ENCODE measurements at regions not wholly inside any gene's neighbourhood (a gene's known extent, or its start where the extent isn't known, plus 50 kb on each side); places are given as distances from the start of the nearest gene placed in this dataset.
A peak's percentile ranks its signal among the peaks of the same experiment; 100 is the strongest.
"Not testable (repeated sequence)": the region's sequence is repeated elsewhere in the genome, so short reads cannot be mapped to it uniquely, and the experiment has no call there.

DNA sequence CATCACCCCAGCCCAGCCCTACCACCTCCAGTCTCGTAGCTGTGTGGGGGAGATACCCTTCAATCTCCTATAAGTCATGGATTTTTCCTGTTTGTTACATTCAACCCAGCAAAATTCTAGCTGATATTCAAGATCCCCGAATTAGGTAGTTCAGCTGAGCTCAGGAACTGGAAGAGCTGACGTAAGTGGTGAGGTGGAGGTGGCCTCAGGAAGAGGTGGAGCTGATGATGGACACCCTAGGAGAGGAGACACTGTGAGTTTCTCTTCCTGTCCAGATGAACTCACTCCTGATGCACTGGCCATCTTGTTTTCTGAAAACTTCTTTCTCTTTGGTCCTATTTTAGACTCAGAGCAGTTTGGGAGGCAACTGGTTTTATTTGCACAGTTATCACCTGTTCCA, 90.5 kb upstream of the PITRM1 start:
- Histone ChIP-seq H3K9ac (ENCODE audit: low read depth in 1 of 2, low read length in 2 of 2) (no peak overlapping the region), H3K27ac (ENCODE audit: low read depth, low read length) (no peak overlapping the region), H3K4me3 (ENCODE audit: low read depth in 1 of 2, low read length in 2 of 2) (no peak overlapping the region), H3K4me1 (ENCODE audit: control insufficient read depth in 1 of 2, insufficient read depth in 2 of 2, low read length in 2 of 2) (no peaks in the 10 kb centered on the region), H3K9me3 (ENCODE audit: control insufficient read depth in 1 of 2, low read length in 2 of 2) (no peaks in the 10 kb centered on the region), H3K36me3 (ENCODE audit: control insufficient read depth in 1 of 2, insufficient read depth in 2 of 2, low read length in 2 of 2) (no peaks in the 10 kb centered on the region), H3K27me3 (ENCODE audit: control insufficient read depth in 1 of 2, insufficient read depth in 2 of 2, low read length in 2 of 2) (no peaks in the 10 kb centered on the region)

DNA sequence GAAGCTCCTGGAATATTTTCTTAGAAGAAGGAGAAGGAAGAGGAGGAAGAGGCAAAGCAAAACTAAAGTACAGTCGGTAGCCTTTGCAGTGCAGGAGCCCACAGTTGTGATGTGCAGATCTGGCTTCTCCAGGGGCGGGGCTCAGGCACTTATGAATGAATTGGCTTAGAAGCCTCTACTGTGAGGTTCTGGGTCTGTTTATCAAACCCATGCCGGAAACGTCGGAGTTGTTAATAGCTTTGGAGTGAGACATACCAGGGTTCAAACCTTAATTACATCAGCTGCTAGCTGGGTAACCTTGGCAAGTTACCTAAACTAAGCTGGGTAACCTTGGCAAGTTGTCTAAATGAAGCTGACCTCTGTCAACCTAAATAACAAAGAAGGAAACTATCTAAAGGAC, 89.3 kb upstream of the PITRM1 start:
- no peaks in the 10 kb centered on the region for H3K27me3 ChIP-seq (ENCODE audit: control insufficient read depth in 1 of 2, insufficient read depth in 2 of 2, low read length in 2 of 2)
- H3K9ac ChIP-seq (ENCODE audit: low read depth in 1 of 2, low read length in 2 of 2): no peak overlapping the region
- H3K4me1 ChIP-seq (ENCODE audit: control insufficient read depth in 1 of 2, insufficient read depth in 2 of 2, low read length in 2 of 2): no peaks in the 10 kb centered on the region
- no peak overlapping the region for H3K4me3 ChIP-seq (ENCODE audit: low read depth in 1 of 2, low read length in 2 of 2)
- H3K27ac ChIP-seq (ENCODE audit: low read depth, low read length): no peak overlapping the region
- no peaks in the 10 kb centered on the region for H3K9me3 ChIP-seq (ENCODE audit: control insufficient read depth in 1 of 2, low read length in 2 of 2)
- H3K36me3 ChIP-seq (ENCODE audit: control insufficient read depth in 1 of 2, insufficient read depth in 2 of 2, low read length in 2 of 2): no peaks in the 10 kb centered on the region

DNA sequence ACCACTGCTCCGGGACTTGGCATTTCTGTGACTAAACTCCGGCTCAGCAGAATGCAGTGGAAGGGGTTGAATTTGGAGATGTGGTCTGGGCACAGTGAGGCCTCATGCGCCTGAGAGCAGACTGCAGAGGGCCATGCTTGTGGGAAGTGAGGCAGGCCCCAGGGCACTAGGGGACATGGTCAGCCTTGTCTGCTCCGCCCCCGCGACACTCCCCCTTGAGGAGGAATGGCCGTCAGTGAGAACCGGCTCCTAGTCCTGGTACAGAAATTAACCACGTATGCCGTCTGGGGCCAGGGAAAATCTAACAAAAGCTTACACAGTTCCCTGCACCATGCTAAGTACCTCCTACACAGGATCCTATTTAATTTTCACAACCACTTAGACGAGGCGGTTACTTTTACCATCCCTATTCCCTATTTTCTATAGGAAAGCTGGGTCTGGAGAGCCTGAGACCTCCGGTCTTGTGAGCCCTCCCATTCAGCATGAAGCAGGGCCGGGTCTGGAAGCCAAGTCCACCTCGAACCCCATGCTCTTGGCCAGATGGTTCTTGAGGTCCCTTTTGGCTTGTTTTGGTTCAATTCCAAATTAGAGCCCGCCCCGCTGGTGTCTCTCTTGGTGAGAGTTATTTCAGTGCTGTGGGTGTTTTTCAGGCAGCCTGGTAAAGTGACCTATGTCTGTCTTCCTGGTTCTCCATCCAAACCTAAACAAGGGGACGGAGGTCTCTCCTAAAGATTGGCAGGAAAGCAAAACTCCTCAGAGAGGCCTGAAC, 87.7 kb upstream of the PITRM1 start:
- no peaks in the 10 kb centered on the region for H3K27me3 ChIP-seq (ENCODE audit: control insufficient read depth in 1 of 2, insufficient read depth in 2 of 2, low read length in 2 of 2)
- no peak overlapping the region for H3K27ac ChIP-seq (ENCODE audit: low read depth, low read length)
- H3K9ac ChIP-seq (ENCODE audit: low read depth in 1 of 2, low read length in 2 of 2): no peak overlapping the region
- H3K4me1 ChIP-seq (ENCODE audit: control insufficient read depth in 1 of 2, insufficient read depth in 2 of 2, low read length in 2 of 2): no peaks in the 10 kb centered on the region
- H3K9me3 ChIP-seq (ENCODE audit: control insufficient read depth in 1 of 2, low read length in 2 of 2): no peaks in the 10 kb centered on the region
- H3K4me3 ChIP-seq (ENCODE audit: low read depth in 1 of 2, low read length in 2 of 2): no peak overlapping the region
- H3K36me3 ChIP-seq (ENCODE audit: control insufficient read depth in 1 of 2, insufficient read depth in 2 of 2, low read length in 2 of 2): no peaks in the 10 kb centered on the region

DNA sequence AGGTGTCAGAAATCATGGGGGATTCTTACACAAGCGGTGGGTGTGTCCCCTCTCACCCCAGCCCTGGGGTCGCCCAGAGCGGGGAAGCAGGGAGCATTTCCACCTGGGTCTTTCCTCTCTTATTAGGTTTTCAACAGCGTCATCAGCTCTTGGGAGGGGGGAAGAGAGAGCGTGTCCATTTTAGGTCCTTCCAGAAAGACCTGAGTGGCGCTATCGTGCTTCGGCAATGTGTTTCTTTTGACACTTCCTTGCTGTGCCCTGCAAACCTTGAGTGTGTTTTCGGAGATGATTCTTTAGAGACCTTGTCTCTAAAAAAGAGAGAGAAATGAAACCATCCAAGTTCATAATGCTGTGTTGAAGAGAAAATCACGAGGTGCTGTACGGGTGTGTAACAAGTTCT, 86.9 kb upstream of the PITRM1 start:
- Histone ChIP-seq H3K27me3 (ENCODE audit: control insufficient read depth in 1 of 2, insufficient read depth in 2 of 2, low read length in 2 of 2) (no peaks in the 10 kb centered on the region), H3K9me3 (ENCODE audit: control insufficient read depth in 1 of 2, low read length in 2 of 2) (no peaks in the 10 kb centered on the region), H3K4me1 (ENCODE audit: control insufficient read depth in 1 of 2, insufficient read depth in 2 of 2, low read length in 2 of 2) (no peaks in the 10 kb centered on the region), H3K36me3 (ENCODE audit: control insufficient read depth in 1 of 2, insufficient read depth in 2 of 2, low read length in 2 of 2) (no peaks in the 10 kb centered on the region), H3K9ac (ENCODE audit: low read depth in 1 of 2, low read length in 2 of 2) (no peak overlapping the region), H3K27ac (ENCODE audit: low read depth, low read length) (no peak overlapping the region), H3K4me3 (ENCODE audit: low read depth in 1 of 2, low read length in 2 of 2) (no peak overlapping the region)

DNA sequence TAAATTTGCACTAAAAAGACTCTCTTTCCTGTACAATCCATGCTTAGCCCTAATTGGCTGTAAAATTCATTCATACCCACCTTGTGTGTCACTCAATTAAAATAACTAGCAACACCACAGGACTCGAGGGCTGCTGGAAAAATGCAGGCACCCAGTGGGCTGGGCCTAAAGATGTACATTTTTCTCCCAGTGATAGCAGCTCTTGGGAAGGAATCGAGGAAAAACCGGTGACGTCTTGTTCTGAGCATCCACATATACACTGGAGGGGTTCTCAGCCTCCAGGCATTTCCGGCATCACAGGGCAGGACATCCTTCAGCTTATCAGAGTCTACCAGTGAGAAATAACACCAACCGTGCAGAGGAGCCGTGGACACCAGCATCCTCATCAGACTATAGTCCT, 85.8 kb upstream of the PITRM1 start:
- no peaks in the 10 kb centered on the region for H3K27me3 ChIP-seq (ENCODE audit: control insufficient read depth in 1 of 2, insufficient read depth in 2 of 2, low read length in 2 of 2)
- H3K27ac ChIP-seq (ENCODE audit: low read depth, low read length): no peak overlapping the region
- H3K4me1 ChIP-seq (ENCODE audit: control insufficient read depth in 1 of 2, insufficient read depth in 2 of 2, low read length in 2 of 2): no peaks in the 10 kb centered on the region
- no peaks in the 10 kb centered on the region for H3K36me3 ChIP-seq (ENCODE audit: control insufficient read depth in 1 of 2, insufficient read depth in 2 of 2, low read length in 2 of 2)
- H3K4me3 ChIP-seq (ENCODE audit: low read depth in 1 of 2, low read length in 2 of 2): no peak overlapping the region
- H3K9ac ChIP-seq (ENCODE audit: low read depth in 1 of 2, low read length in 2 of 2): no peak overlapping the region
- no peaks in the 10 kb centered on the region for H3K9me3 ChIP-seq (ENCODE audit: control insufficient read depth in 1 of 2, low read length in 2 of 2)

DNA sequence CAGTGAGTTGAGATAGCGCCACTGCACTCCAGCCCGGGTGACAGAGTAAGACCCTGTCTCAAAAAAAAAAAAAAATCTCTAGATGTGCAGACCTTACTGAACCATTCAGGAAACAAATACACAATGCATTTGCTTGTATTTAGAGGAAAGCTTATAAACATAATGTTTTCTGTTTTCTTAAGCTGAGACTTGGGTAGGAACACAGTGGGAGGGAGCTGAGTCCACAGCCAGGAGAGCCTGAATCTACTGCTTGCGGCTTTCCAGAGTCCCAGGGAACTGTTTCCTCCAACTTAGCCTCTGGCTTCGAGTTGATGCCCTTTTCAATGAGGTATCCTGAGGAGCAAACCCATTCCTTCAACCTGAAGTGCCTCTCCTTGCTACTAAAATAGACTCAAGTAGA, 83.0 kb upstream of the PITRM1 start:
- no peak overlapping the region for H3K9ac ChIP-seq (ENCODE audit: low read depth in 1 of 2, low read length in 2 of 2)
- no peak overlapping the region for H3K4me3 ChIP-seq (ENCODE audit: low read depth in 1 of 2, low read length in 2 of 2)
- no peaks in the 10 kb centered on the region for H3K9me3 ChIP-seq (ENCODE audit: control insufficient read depth in 1 of 2, low read length in 2 of 2)
- H3K4me1 ChIP-seq (ENCODE audit: control insufficient read depth in 1 of 2, insufficient read depth in 2 of 2, low read length in 2 of 2): no peaks in the 10 kb centered on the region
- H3K27me3 ChIP-seq (ENCODE audit: control insufficient read depth in 1 of 2, insufficient read depth in 2 of 2, low read length in 2 of 2): no peaks in the 10 kb centered on the region
- H3K36me3 ChIP-seq (ENCODE audit: control insufficient read depth in 1 of 2, insufficient read depth in 2 of 2, low read length in 2 of 2): no peaks in the 10 kb centered on the region
- H3K27ac ChIP-seq (ENCODE audit: low read depth, low read length): no peak overlapping the region

DNA sequence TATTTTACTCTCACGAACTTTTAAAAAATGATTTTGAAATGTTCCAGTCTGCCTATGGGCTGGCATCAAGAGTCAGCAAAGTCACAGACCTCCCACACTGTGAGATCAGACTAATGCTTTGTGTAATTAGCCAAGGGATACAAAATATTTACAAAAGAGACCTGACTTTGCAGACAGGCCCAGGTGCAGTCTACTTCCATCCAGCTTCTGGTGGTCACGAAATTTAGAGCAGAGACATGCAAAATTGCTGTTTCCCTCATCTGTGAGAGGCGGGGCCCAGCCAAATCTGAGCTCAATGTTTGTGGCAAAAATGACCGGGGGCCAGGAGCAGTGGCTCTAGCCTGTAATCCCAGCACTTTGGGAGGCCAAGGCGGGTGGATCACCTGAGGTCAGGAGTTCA, 82.5 kb upstream of the PITRM1 start:
- Histone ChIP-seq H3K27me3 (ENCODE audit: control insufficient read depth in 1 of 2, insufficient read depth in 2 of 2, low read length in 2 of 2) (no peaks in the 10 kb centered on the region), H3K27ac (ENCODE audit: low read depth, low read length) (no peak overlapping the region), H3K36me3 (ENCODE audit: control insufficient read depth in 1 of 2, insufficient read depth in 2 of 2, low read length in 2 of 2) (no peaks in the 10 kb centered on the region)

DNA sequence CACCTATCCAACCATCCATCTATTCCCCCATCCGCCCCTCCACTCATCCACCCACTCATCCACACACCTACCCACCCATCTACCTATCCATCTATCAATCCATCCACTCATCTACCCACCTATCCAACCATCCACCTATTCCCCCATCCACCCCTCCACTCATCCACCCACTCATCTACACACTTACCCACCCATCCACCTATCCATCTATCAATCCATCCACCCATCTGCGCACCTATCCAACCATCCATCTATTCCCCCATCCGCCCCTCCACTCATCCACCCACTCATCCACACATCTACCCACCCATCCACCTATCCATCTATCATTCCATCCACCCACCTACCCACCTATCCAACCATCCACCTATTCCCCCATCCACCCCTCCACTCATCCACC, 81.4 kb upstream of the PITRM1 start:
- H3K9me3 ChIP-seq (ENCODE audit: control insufficient read depth in 1 of 2, low read length in 2 of 2); H3K4me1 ChIP-seq (ENCODE audit: control insufficient read depth in 1 of 2, insufficient read depth in 2 of 2, low read length in 2 of 2); H3K27me3 ChIP-seq (ENCODE audit: control insufficient read depth in 1 of 2, insufficient read depth in 2 of 2, low read length in 2 of 2); H3K36me3 ChIP-seq (ENCODE audit: control insufficient read depth in 1 of 2, insufficient read depth in 2 of 2, low read length in 2 of 2); H3K9ac ChIP-seq (ENCODE audit: low read depth in 1 of 2, low read length in 2 of 2); H3K4me3 ChIP-seq (ENCODE audit: low read depth in 1 of 2, low read length in 2 of 2); H3K27ac ChIP-seq (ENCODE audit: low read depth, low read length): not testable (repeated sequence)

More for the DNA sequence above, 82.5 kb upstream of the PITRM1 start:
- H3K4me1 ChIP-seq (ENCODE audit: control insufficient read depth in 1 of 2, insufficient read depth in 2 of 2, low read length in 2 of 2): no peaks in the 10 kb centered on the region
- no peak overlapping the region for H3K9ac ChIP-seq (ENCODE audit: low read depth in 1 of 2, low read length in 2 of 2)
- no peaks in the 10 kb centered on the region for H3K9me3 ChIP-seq (ENCODE audit: control insufficient read depth in 1 of 2, low read length in 2 of 2)
- no peak overlapping the region for H3K4me3 ChIP-seq (ENCODE audit: low read depth in 1 of 2, low read length in 2 of 2)

DNA sequence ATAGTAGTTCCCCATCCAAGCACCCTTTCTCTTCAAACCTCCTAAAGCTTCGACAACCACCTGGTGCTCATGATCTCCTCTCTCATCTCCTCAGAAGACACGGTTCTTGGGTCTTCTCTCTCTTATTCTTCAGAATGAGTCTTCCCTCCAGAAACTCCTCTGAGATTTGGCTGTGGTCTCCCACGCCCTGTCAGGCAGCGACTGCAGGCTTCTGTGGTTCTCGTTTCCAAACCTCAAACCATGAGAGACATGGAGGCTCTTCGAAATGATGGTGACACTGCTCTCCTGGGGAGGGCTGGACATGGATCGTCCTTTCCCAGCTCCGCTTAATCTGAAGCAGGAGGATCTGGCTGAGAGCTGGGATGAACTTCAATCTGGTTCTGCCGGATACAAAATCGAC, 78.6 kb upstream of the PITRM1 start:
- no peaks in the 10 kb centered on the region for H3K4me1 ChIP-seq (ENCODE audit: control insufficient read depth in 1 of 2, insufficient read depth in 2 of 2, low read length in 2 of 2)
- H3K4me3 ChIP-seq (ENCODE audit: low read depth in 1 of 2, low read length in 2 of 2): no peak overlapping the region
- no peaks in the 10 kb centered on the region for H3K36me3 ChIP-seq (ENCODE audit: control insufficient read depth in 1 of 2, insufficient read depth in 2 of 2, low read length in 2 of 2)
- no peak overlapping the region for H3K9ac ChIP-seq (ENCODE audit: low read depth in 1 of 2, low read length in 2 of 2)
- no peak overlapping the region for H3K27ac ChIP-seq (ENCODE audit: low read depth, low read length)
- no peaks in the 10 kb centered on the region for H3K9me3 ChIP-seq (ENCODE audit: control insufficient read depth in 1 of 2, low read length in 2 of 2)
- H3K27me3 ChIP-seq (ENCODE audit: control insufficient read depth in 1 of 2, insufficient read depth in 2 of 2, low read length in 2 of 2): no peaks in the 10 kb centered on the region

DNA sequence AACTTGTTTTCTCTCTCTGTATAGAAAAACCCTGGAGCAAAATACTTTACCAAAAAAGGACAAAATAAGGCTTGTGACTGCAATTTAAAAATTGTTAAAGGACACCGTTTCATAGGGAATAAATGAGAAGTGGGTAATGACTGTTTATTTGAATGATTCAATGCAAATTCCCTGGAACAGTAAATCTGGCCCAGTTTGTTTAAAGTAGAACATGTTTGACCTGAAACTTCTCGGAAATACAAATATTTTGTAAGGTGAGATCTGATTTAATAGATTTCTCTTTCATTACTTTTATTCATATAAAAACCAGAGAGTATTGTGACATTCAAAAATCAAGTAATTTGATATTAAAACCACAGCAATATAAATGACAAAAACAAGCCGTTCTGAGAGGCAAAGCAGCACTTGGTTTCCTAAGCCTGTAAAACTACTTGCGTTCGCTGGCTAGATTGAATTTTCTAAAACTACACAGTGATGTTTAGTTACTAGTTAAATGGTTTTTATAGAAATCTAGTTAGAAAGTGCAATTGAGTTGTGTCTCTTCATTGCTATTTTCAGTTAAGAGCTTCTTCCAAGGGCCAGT, 76.8 kb upstream of the PITRM1 start:
- Histone ChIP-seq H3K9ac (ENCODE audit: low read depth in 1 of 2, low read length in 2 of 2) (no peak overlapping the region), H3K27me3 (ENCODE audit: control insufficient read depth in 1 of 2, insufficient read depth in 2 of 2, low read length in 2 of 2) (no peaks in the 10 kb centered on the region), H3K9me3 (ENCODE audit: control insufficient read depth in 1 of 2, low read length in 2 of 2) (no peaks in the 10 kb centered on the region), H3K4me1 (ENCODE audit: control insufficient read depth in 1 of 2, insufficient read depth in 2 of 2, low read length in 2 of 2) (no peaks in the 10 kb centered on the region), H3K4me3 (ENCODE audit: low read depth in 1 of 2, low read length in 2 of 2) (no peak overlapping the region), H3K27ac (ENCODE audit: low read depth, low read length) (peak overlapping the region; percentile 43), H3K36me3 (ENCODE audit: control insufficient read depth in 1 of 2, insufficient read depth in 2 of 2, low read length in 2 of 2) (no peaks in the 10 kb centered on the region)

Measured in duodenal mucosa (tissue), 2 donors.